HL-60 (cell line): ENCODE measurements at regions not wholly inside any gene's neighbourhood (a gene's known extent, or its start where the extent isn't known, plus 50 kb on each side); places are given as distances from the start of the nearest gene placed in this dataset.

Source experiments
- DNase-seq, 2 experiments: peaks; one replicate each; pipeline ENCODE4 v3.0.0-alpha.2; 2010 to 2020; ENCODE audit warnings: low read depth in 1 of 2, low spot score in 1 of 2
- H3K27ac ChIP-seq: fragments of 250-450 bp; sonication (Bioruptor Pico); replicated peaks from 2 replicates; pipeline ENCODE4 v1.5.1; 2020; ENCODE audit warnings: mild to moderate bottlenecking, moderate library complexity
- H3K27me3 ChIP-seq: fragments of 250-450 bp; sonication (Bioruptor Pico); 2 replicates; pipeline ENCODE4 v1.5.1; 2021; ENCODE audit warnings: mild to moderate bottlenecking, moderate library complexity; ENCODE audit not compliant: insufficient read depth, poor library complexity, severe bottlenecking
- H3K4me3 ChIP-seq: replicated peaks from 2 replicates; pipeline ENCODE4 v1.5.1; 2011; ENCODE audit warnings: mild to moderate bottlenecking, control low read depth, low read length; ENCODE audit not compliant: insufficient read depth
- CTCF ChIP-seq: IDR thresholded peaks from one replicate; pipeline ENCODE4 v1.5.1; 2011; ENCODE audit warnings: low read length, control low read depth, inconsistent platforms; ENCODE audit not compliant: insufficient read depth
- GABPA ChIP-seq: IDR thresholded peaks from 2 replicates; pipeline ENCODE4 v1.6.1; 2012; ENCODE audit warnings: low read depth
- POLR2AphosphoS5 ChIP-seq: IDR thresholded peaks from 2 replicates; pipeline ENCODE4 v1.6.1; 2012; ENCODE audit warnings: low read depth
- REST ChIP-seq: IDR thresholded peaks from 2 replicates; pipeline ENCODE4 v1.6.1; 2012; ENCODE audit warnings: low read depth; ENCODE audit not compliant: insufficient replicate concordance
- SPI1 ChIP-seq: IDR thresholded peaks from 2 replicates; pipeline ENCODE4 v1.6.1; 2012; ENCODE audit warnings: low read depth, mild to moderate bottlenecking, borderline replicate concordance

- H3K4me3 ChIP-seq, result no peak overlapping the region
- no peaks in the 10 kb centered on the region for H3K27me3 ChIP-seq
- no peak for DNase-seq
- no peak overlapping the region for H3K27ac ChIP-seq
- no peak for TF ChIP-seq CTCF
- TF ChIP-seq SPI1, result no peak
- no peak for TF ChIP-seq REST
- no peak for TF ChIP-seq GABPA
Observed at GRCh38 chr10:20620981-20621380, 276.1 kb downstream of the NEBL start.

GRCh38 chr10:20618011-20618547 lies 279.0 kb downstream of the NEBL start:
- no peaks in the 10 kb centered on the region for H3K27me3 ChIP-seq
- no peak for DNase-seq
- H3K27ac ChIP-seq, result no peak overlapping the region
- TF ChIP-seq GABPA, result no peak
- no peak for TF ChIP-seq REST
- no peak for TF ChIP-seq POLR2AphosphoS5
- TF ChIP-seq SPI1, result no peak
- TF ChIP-seq CTCF, result no peak
- no peak overlapping the region for H3K4me3 ChIP-seq

- Histone ChIP-seq H3K27ac (peak overlapping the region; percentile 58), H3K4me3 (no peak overlapping the region; the same call in 1 of the 2 replicates), H3K27me3 (no peaks in the 10 kb centered on the region)
- no peak for TF ChIP-seq POLR2AphosphoS5
- TF ChIP-seq CTCF, result no peak
- TF ChIP-seq REST, result no peak
- peak; percentile 97 for TF ChIP-seq SPI1
- no peak for TF ChIP-seq GABPA
- DNase-seq, result peak; percentile 45 to 65
Observed at GRCh38 chr10:20616918-20617810, 279.9 kb downstream of the NEBL start.
